ENCODE measurements at regions not wholly inside any gene's neighbourhood (a gene's known extent, or its start where the extent isn't known, plus 50 kb on each side); places are given as distances from the start of the nearest gene placed in this dataset.
A peak's percentile ranks its signal among the peaks of the same experiment; 100 is the strongest.

GRCh38 chr2:82893190-82893589 lies 1565.9 kb downstream of the SUCLG1 start:
- DNase-seq (ENCODE audit: low read depth): no peak
- H3K4me3 ChIP-seq (ENCODE audit: low read depth, low read length): no peak overlapping the region

DNA sequence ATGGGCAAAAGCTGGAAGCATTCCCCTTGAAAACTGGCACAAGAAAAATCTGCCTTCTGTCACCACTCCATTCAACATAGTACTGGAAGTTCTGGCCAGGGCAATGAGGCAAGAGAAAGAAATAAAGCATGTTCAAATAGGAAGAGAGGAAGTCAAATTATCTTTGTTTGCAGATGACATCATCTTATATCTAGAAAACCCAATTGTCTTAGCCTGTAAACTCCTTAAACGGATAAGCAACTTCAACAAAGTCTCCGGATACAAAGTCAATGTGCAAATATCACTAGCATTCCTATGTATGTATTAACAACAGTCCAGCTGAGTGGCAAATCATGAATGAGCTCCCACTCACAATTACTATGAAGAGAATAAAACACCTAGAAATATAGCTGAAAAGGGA lies 1579.3 kb downstream of the SUCLG1 start:
- no peak overlapping the region for H3K4me3 ChIP-seq (ENCODE audit: low read depth, low read length)
- no peak for DNase-seq (ENCODE audit: low read depth)

GRCh38 chr2:82875858-82876257 lies 1583.2 kb downstream of the SUCLG1 start:
- no peak overlapping the region for H3K4me3 ChIP-seq (ENCODE audit: low read depth, low read length)
- no peak for DNase-seq (ENCODE audit: low read depth)

- no peak for DNase-seq (ENCODE audit: low read depth)
- no peak overlapping the region for H3K4me3 ChIP-seq (ENCODE audit: low read depth, low read length)
These were observed 1601.1 kb downstream of the SUCLG1 start for GRCh38 chr2:82857967-82858366.

- no peak overlapping the region for H3K4me3 ChIP-seq (ENCODE audit: low read depth, low read length)
- DNase-seq (ENCODE audit: low read depth): no peak
These were observed 1605.8 kb downstream of the SUCLG1 start for GRCh38 chr2:82853299-82853698.

GRCh38 chr2:82852787-82853186 lies 1606.3 kb downstream of the SUCLG1 start:
- no peak for DNase-seq (ENCODE audit: low read depth)
- no peak overlapping the region for H3K4me3 ChIP-seq (ENCODE audit: low read depth, low read length)

GRCh38 chr2:82848285-82848684 lies 1610.8 kb downstream of the SUCLG1 start:
- DNase-seq (ENCODE audit: low read depth): no peak
- no peak overlapping the region for H3K4me3 ChIP-seq (ENCODE audit: low read depth, low read length)

DNA sequence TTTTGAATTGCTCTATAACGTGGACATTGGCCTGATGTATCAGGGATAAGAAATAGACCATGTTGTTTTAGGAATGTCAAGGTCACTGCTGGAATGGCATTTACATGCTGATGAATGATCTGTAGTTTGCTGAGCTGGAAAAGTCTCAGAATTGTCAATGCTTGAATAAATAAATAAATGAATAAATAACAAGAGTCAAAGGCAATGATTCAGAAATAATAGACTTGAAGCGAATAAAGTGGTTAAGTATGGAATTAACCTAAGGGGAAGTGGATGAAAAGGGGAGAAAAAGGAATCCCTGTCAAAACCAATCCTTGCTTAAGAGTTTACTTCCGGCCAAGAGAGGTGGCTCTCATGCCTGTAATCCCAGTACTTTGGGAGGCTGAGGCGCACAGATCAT lies 1620.0 kb downstream of the SUCLG1 start:
- DNase-seq (ENCODE audit: low read depth): no peak
- H3K4me3 ChIP-seq (ENCODE audit: low read depth, low read length): no peak overlapping the region

- DNase-seq (ENCODE audit: low read depth): peak; percentile 87
- no peak overlapping the region for H3K4me3 ChIP-seq (ENCODE audit: low read depth, low read length)
These were observed 1621.3 kb downstream of the SUCLG1 start for GRCh38 chr2:82837588-82838304.

DNA sequence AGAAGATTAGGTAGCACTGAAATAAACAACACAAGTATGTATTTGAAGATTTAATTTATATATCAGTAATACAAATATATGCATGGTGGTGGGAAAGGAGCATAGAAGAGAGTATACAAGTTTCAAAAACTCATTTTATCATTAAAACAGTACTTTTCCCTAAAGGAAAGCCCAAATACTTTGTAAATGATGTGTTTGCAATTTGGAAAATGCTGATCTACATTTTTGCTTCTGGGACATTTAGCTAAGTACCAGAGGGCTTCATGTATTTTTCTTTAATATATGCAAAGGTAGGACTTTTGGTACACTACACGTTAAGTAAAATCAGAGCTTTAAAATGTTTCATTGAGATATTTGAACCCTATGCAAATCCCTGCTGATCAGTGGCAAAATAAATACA lies 1624.2 kb downstream of the SUCLG1 start:
- no peak overlapping the region for H3K4me3 ChIP-seq (ENCODE audit: low read depth, low read length)
- DNase-seq (ENCODE audit: low read depth): no peak

DNA sequence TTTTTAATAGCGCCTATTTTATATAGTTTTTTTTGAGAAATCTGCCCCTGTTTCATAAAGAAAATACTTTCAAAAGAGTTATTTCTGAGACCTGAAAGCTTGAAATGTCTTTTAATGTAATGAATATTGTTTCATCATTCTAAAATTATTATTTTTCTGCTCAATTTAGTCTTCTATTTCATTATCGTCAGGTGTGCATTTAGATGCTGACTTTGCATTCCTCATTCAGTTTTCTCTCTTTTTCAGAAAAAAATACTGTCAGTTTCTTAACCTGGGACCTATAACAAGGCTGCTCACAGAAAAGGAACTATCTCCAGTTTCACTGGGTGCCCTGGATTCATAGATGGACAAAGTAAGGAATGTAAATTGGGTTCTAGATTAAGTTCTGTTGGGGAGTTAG lies 1631.7 kb downstream of the SUCLG1 start:
- DNase-seq (ENCODE audit: low read depth): no peak
- no peak overlapping the region for H3K4me3 ChIP-seq (ENCODE audit: low read depth, low read length)

DNA sequence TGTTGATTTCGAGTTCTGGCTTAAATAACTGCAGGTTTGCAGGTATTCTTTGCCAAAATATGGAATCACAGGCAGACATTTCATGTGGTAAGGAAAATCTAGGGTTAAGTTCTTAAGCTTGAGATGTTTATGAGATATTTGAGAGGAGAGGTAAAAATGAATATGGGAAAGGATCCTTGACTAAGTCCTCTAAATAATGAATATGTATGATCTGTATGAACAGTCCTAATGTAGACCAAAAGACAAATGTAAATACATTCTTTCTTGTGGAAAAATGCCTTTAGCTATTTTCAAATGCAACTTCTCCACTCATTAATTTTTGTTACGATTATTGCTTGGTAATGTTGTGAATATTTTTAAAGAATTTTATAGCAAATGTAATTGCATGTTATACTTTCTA lies 1632.6 kb downstream of the SUCLG1 start:
- no peak for DNase-seq (ENCODE audit: low read depth)
- no peak overlapping the region for H3K4me3 ChIP-seq (ENCODE audit: low read depth, low read length)

DNA sequence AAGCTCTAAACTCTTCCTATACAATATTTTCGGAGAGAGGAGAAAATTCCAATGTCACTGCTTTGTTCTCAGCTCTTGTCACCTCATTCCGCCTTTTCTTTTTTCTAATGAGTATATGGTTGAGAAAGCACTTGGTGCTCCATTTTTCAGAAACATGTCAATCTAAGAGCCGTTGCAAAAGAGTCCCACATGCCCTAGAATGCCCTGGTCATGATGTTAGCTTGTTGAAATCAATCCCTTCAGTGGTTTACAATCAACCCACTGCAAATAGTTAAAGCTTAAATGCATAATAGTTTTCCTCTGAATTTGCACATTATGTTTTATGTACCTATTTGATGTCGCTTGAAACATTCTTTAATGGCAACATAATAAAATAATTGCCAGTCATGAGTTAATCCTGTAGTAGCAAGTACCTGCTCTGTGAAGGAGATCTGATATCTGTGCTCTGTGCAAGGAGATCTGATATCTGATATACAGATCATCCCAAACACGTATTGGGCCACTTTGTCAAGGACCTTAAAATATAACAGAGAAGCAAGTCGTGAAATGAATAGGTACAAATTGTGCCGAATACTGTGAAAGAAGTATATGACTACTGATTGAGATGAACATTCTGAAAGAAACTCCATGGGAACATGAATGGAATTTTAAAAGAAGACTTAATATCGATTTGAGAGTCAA lies 1633.5 kb downstream of the SUCLG1 start:
- no peak overlapping the region for H3K4me3 ChIP-seq (ENCODE audit: low read depth, low read length)
- no peak for DNase-seq (ENCODE audit: low read depth)

GRCh38 chr2:82823892-82824291 lies 1635.2 kb downstream of the SUCLG1 start:
- no peak for DNase-seq (ENCODE audit: low read depth)
- H3K4me3 ChIP-seq (ENCODE audit: low read depth, low read length): no peak overlapping the region

- H3K4me3 ChIP-seq (ENCODE audit: low read depth, low read length): no peak overlapping the region
- no peak for DNase-seq (ENCODE audit: low read depth)
These were observed 1639.1 kb downstream of the SUCLG1 start for GRCh38 chr2:82819951-82820350.

- H3K4me3 ChIP-seq (ENCODE audit: low read depth, low read length): no peak overlapping the region
- no peak for DNase-seq (ENCODE audit: low read depth)
These were observed 1644.9 kb downstream of the SUCLG1 start for GRCh38 chr2:82814146-82814545.

- DNase-seq (ENCODE audit: low read depth): no peak
- H3K4me3 ChIP-seq (ENCODE audit: low read depth, low read length): no peak overlapping the region
These were observed 1647.1 kb downstream of the SUCLG1 start for GRCh38 chr2:82811946-82812345.

GRCh38 chr2:82803307-82803706 lies 1655.8 kb downstream of the SUCLG1 start:
- H3K4me3 ChIP-seq (ENCODE audit: low read depth, low read length): no peak overlapping the region
- DNase-seq (ENCODE audit: low read depth): no peak

- DNase-seq (ENCODE audit: low read depth): no peak
- no peak overlapping the region for H3K4me3 ChIP-seq (ENCODE audit: low read depth, low read length)
These were observed 1661.6 kb downstream of the SUCLG1 start for GRCh38 chr2:82797469-82797868.

DNA sequence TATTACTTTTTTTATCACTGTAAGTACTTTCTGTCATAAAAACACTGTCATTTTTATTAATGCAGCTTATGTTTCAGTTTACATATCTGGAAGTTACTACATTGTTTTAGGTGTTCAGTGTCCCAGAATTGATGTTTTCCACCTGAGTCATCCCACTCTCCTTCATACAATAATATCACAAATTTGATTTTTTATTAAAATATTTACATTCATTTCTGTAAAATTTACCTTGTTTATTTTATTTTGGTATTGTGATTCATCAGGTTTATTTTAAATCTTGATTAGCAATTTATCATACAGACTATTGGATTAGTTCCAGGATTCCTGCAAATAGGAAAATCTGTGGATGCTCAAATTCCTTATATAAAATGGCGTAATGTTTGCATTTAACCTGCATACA lies 1662.9 kb downstream of the SUCLG1 start:
- no peak overlapping the region for H3K4me3 ChIP-seq (ENCODE audit: low read depth, low read length)
- no peak for DNase-seq (ENCODE audit: low read depth)

- peak; percentile 21 for DNase-seq (ENCODE audit: low read depth)
- H3K4me3 ChIP-seq (ENCODE audit: low read depth, low read length): no peak overlapping the region
These were observed 1663.6 kb downstream of the SUCLG1 start for GRCh38 chr2:82795446-82795845.

All from skeletal muscle cell (primary cell).